HepG2 (cell line): ENCODE measurements at regions not wholly inside any gene's neighbourhood (a gene's known extent, or its start where the extent isn't known, plus 50 kb on each side); places are given as distances from the start of the nearest gene placed in this dataset.
A peak's percentile ranks its signal among the peaks of the same experiment; 100 is the strongest.

ENCODE experiments used
- ATAC-seq: fragments of 200-7000 bp; cut with Tn5 transposase; 3 replicates; pipeline ENCODE4 v1.9.1; 2020; ENCODE audit warnings: mild to moderate bottlenecking, moderate library complexity
- BruUV-seq: library from RNA; stranded (reverse); fragments of 400-500 nt; replicated peaks from 2 replicates; lab custom pipeline; 2021; lab: Mats Ljungman, UMichigan
- CTCF ChIA-PET: fragments of 300-600 bp; formaldehyde crosslinking; extraction: SDS; loops from one replicate; lab custom pipeline; 2021; ENCODE audit warnings: low total read pairs, inconsistent platforms, low intra/inter-chr PET ratio; lab: Yijun Ruan, JAX
- POLR2A ChIA-PET: fragments of 350-600 bp; sonication (Branson Sonifier 250); formaldehyde crosslinking; loops from one replicate; lab custom pipeline; 2020; ENCODE audit warnings: antibody characterized with exemption, inconsistent platforms; lab: Yijun Ruan, JAX
- DNase-seq: peaks from one replicate; pipeline ENCODE4 v3.0.0-alpha.2; 2015; ENCODE audit warnings: low spot score
- FAIRE-seq: peaks from 3 replicates; lab custom pipeline; 2011; peaks lifted over from hg19 to GRCh38; lab: Jason Lieb, UNC
- H2AFZ ChIP-seq: one replicate; pipeline ENCODE4 v1.6.1; 2011; ENCODE audit warnings: low read length, inconsistent platforms
- H3K27ac ChIP-seq: fragments of 300-600 bp; 3 replicates; pipeline ENCODE4 v1.8.0; 2011; ENCODE audit warnings: mixed run types, mild to moderate bottlenecking, mixed read lengths, low read length, inconsistent platforms; ENCODE audit not compliant: insufficient read depth; ENCODE audit errors: extremely low read length
- H3K27me3 ChIP-seq, 2 experiments: fragments of 200-600 bp in 1 of 2; 2 replicates in 1 of 2; 3 replicates in 1 of 2; pipeline versions ENCODE4 v1.6.0 to v1.8.0; 2011; ENCODE audit warnings: low read length in 2 of 2, mild to moderate bottlenecking in 2 of 2, moderate library complexity in 2 of 2, inconsistent platforms in 1 of 2; ENCODE audit not compliant: insufficient read depth in 2 of 2, control insufficient read depth in 1 of 2
- H3K36me3 ChIP-seq, 2 experiments: fragments of 200-600 bp in 1 of 2; replicated peaks in 1 of 2; 2 replicates in 1 of 2; 3 replicates in 1 of 2; pipeline versions ENCODE4 v1.5.1 to v1.8.0; 2011; ENCODE audit warnings: low read length in 2 of 2, inconsistent platforms in 1 of 2; ENCODE audit not compliant: insufficient read depth in 2 of 2, control insufficient read depth in 1 of 2
- H3K4me1 ChIP-seq: 2 replicates; pipeline ENCODE4 v1.5.1; 2012; ENCODE audit warnings: low read length, inconsistent platforms; ENCODE audit not compliant: insufficient read depth
- H3K4me2 ChIP-seq: 2 replicates; pipeline ENCODE4 v1.6.0; 2011; ENCODE audit warnings: low read depth, low read length, inconsistent platforms
- H3K4me3 ChIP-seq, 3 experiments: fragments of 200-600 bp in 1 of 3; sonication (generic), shearing (Covaris generic) in 1 of 3; replicated peaks in 1 of 3; 2 replicates each; pipeline ENCODE4 v1.5.1; 2011 to 2016; ENCODE audit warnings: low read length in 3 of 3, inconsistent platforms in 2 of 3, low read depth in 2 of 3, mild to moderate bottlenecking in 2 of 3, control low read depth in 1 of 3, mixed read lengths in 1 of 3; ENCODE audit not compliant: insufficient read depth in 1 of 3
- H3K79me2 ChIP-seq: one replicate; pipeline ENCODE4 v1.6.1; 2011; ENCODE audit warnings: low read length, inconsistent platforms; ENCODE audit not compliant: insufficient read depth
- H3K9ac ChIP-seq: 2 replicates; pipeline ENCODE4 v1.6.0; 2011; ENCODE audit warnings: mild to moderate bottlenecking, low read depth, low read length, inconsistent platforms; ENCODE audit not compliant: insufficient read depth
- H3K9me3 ChIP-seq: 2 replicates; pipeline ENCODE4 v1.5.1; 2012; ENCODE audit warnings: mild to moderate bottlenecking, low read length
- H4K20me1 ChIP-seq: 2 replicates; pipeline ENCODE4 v1.6.0; 2011; ENCODE audit warnings: inconsistent platforms, mild to moderate bottlenecking, low read length, moderate library complexity; ENCODE audit not compliant: insufficient read depth
- JARID2 ChIP-seq: sonication (generic); formaldehyde crosslinking; IDR thresholded peaks from 2 replicates; pipeline ENCODE4 v1.8.1; 2023; ENCODE audit warnings: missing genetic modification reagents, inconsistent platforms; ENCODE audit not compliant: insufficient replicate concordance
- KDM6A ChIP-seq: IDR thresholded peaks from 2 replicates; pipeline ENCODE4 v1.6.1; 2016; ENCODE audit warnings: low read depth
- NFRKB ChIP-seq: fragments of 450-650 bp; IDR thresholded peaks from 2 replicates; pipeline ENCODE4 v1.6.1; 2017
- PHF20 ChIP-seq: sonication (generic); formaldehyde crosslinking; IDR thresholded peaks from 2 replicates; pipeline ENCODE4 v1.5.0; 2020; ENCODE audit warnings: mild to moderate bottlenecking, missing genetic modification reagents
- PPARG ChIP-seq: conservative IDR thresholded peaks from 2 replicates; pipeline ENCODE4 v1.6.1; 2016; ENCODE audit warnings: missing biosample characterization, missing genetic modification reagents
- PRDM15 ChIP-seq: sonication (generic); formaldehyde crosslinking; IDR thresholded peaks from 2 replicates; pipeline ENCODE4 v1.4.0; 2020; ENCODE audit warnings: missing genetic modification reagents
- PRMT3 ChIP-seq: sonication (generic); formaldehyde crosslinking; IDR thresholded peaks from 2 replicates; pipeline ENCODE4 v1.8.1; 2022; ENCODE audit warnings: low read depth, mild to moderate bottlenecking, moderate library complexity, missing genetic modification reagents, borderline replicate concordance
- RARA ChIP-seq: IDR thresholded peaks from 2 replicates; pipeline ENCODE4 v1.6.1; 2016; ENCODE audit warnings: missing genetic modification reagents, missing compliant biosample characterization
- RXRB ChIP-seq: IDR thresholded peaks from 2 replicates; pipeline ENCODE4 v1.6.1; 2016; ENCODE audit warnings: borderline replicate concordance, missing genetic modification reagents, missing compliant biosample characterization
- STAT6 ChIP-seq: sonication (generic); formaldehyde crosslinking; IDR thresholded peaks from 2 replicates; pipeline ENCODE4 v1.4.0; 2020; ENCODE audit warnings: missing genetic modification reagents, mild to moderate bottlenecking, borderline replicate concordance
- TGIF2 ChIP-seq: IDR thresholded peaks from 2 replicates; pipeline ENCODE4 v1.6.1; 2016; ENCODE audit warnings: control low read depth, missing compliant biosample characterization
- TOPORS ChIP-seq: sonication (generic); formaldehyde crosslinking; IDR thresholded peaks from 2 replicates; pipeline ENCODE4 v1.8.0; 2023; ENCODE audit warnings: mild to moderate bottlenecking, missing genetic modification reagents
- YY1 ChIP-seq: IDR thresholded peaks from 2 replicates; pipeline ENCODE4 v1.6.1; 2011; ENCODE audit warnings: low read length, low read depth, moderate library complexity, mild to moderate bottlenecking; ENCODE audit not compliant: insufficient read depth, insufficient replicate concordance
- ZBTB34 ChIP-seq: sonication (generic); formaldehyde crosslinking; IDR thresholded peaks from 2 replicates; pipeline ENCODE4 v1.8.0; 2022; ENCODE audit warnings: mild to moderate bottlenecking, missing genetic modification reagents
- ZNF382 ChIP-seq: sonication (generic); formaldehyde crosslinking; IDR thresholded peaks from 2 replicates; pipeline ENCODE4 v1.5.0; 2020; ENCODE audit warnings: missing genetic modification reagents, mild to moderate bottlenecking, borderline replicate concordance
- ZNF44 ChIP-seq: sonication (generic); formaldehyde crosslinking; IDR thresholded peaks from 2 replicates; pipeline ENCODE4 v1.5.1; 2020; ENCODE audit warnings: mild to moderate bottlenecking, missing genetic modification reagents
- ZNF691 ChIP-seq: sonication (generic); formaldehyde crosslinking; IDR thresholded peaks from 2 replicates; pipeline ENCODE4 v1.4.0; 2020; ENCODE audit warnings: missing genetic modification reagents, low read depth, mild to moderate bottlenecking, borderline replicate concordance
- WGBS: methylation state at CpG from one replicate; pipeline ENCODE4 v1.1.6; 2017; ENCODE audit warnings: low lambda C conversion rate; 5-methylcytosine and 5-hydroxymethylcytosine counted together
- in situ Hi-C: cut with HindIII; loops from 2 replicates; pipeline ENCODE4 v1.10.0; 2017; ENCODE audit warnings: low pct_unique_long_range_greater_than_20kb; ENCODE audit not compliant: extremely low pct_ligation_motif_present
- intact Hi-C: fragments of 100-400 bp; cut with micrococcal nuclease; formaldehyde crosslinking; loops from one replicate; pipeline ENCODE4 v1.10.0; 2022; ENCODE audit not compliant: unreplicated experiment

GRCh38 chr1:213858581-213858980 is 129.2 kb upstream of the PROX1 start:
- peak; percentile 67 for ATAC-seq
- Histone ChIP-seq H4K20me1 (no peaks in the 10 kb centered on the region), H3K9me3 (no peaks in the 10 kb centered on the region), H3K4me2 (no peak overlapping the region), H3K9ac (no peak overlapping the region), H2AFZ (no peak overlapping the region), H3K36me3 (no peaks in the 10 kb centered on the region), H3K27me3 (no peaks in the 10 kb centered on the region), H3K79me2 (no peaks in the 10 kb centered on the region), H3K4me1 (peaks cover 13% of the 10 kb centered on the region), H3K4me3 (no peak overlapping the region), H3K27ac (no peak overlapping the region)
- CTCF ChIA-PET = no interaction called here
- FAIRE-seq = peak; percentile 86
- in situ Hi-C loops (no loop called here), intact Hi-C loops (no loop called here)
- peak; percentile 65 for DNase-seq
- no TSS peak for BruUV-seq
- POLR2A ChIA-PET = interaction anchor here (0.6 to 1.7 kb wide), 2 partner anchors 129 to 144 kb away, joined by 3 to 6 read pairs; partner anchors contain the start of gene PROX1
- 83% methylated on average over 1 of the region's 1 CpG for WGBS
- no peak for TF ChIP-seq YY1
- no peak for TF ChIP-seq STAT6 (CRISPR knock-in tag)
- no peak for TF ChIP-seq ZNF44
- TF ChIP-seq RXRB (CRISPR knock-in tag) = peak; percentile 41; the same call in 1 of the 2 replicates
- TF ChIP-seq ZNF382 (CRISPR knock-in tag) = no peak
- no peak for TF ChIP-seq KDM6A
- no peak for TF ChIP-seq TOPORS
- TF ChIP-seq ZBTB34 (CRISPR knock-in tag) = no peak
- no peak for TF ChIP-seq NFRKB
- 0 out of 2 replicates have a peak, but pooled peaks have one; percentile 32 for TF ChIP-seq RARA (CRISPR knock-in tag)
- no peak for TF ChIP-seq PRMT3
- TF ChIP-seq ZNF691 (CRISPR knock-in tag) = no peak
- no peak for TF ChIP-seq PPARG
- no peak for TF ChIP-seq JARID2 (CRISPR knock-in tag)
- TF ChIP-seq PRDM15 (CRISPR knock-in tag) = no peak
- TF ChIP-seq TGIF2 (CRISPR knock-in tag) = no peak
- TF ChIP-seq PHF20 (CRISPR knock-in tag) = no peak
